Cardiac muscle cell (in vitro differentiated cells and primary cell): ENCODE measurements at regions not wholly inside any gene's neighbourhood (a gene's known extent, or its start where the extent isn't known, plus 50 kb on each side); places are given as distances from the start of the nearest gene placed in this dataset.

Experiments used
- DNase-seq, 2 donors: peaks; one replicate each; pipeline versions ENCODE4 v3.0.0 to v3.0.0-alpha.2; 2010 to 2017; ENCODE audit warnings: low read depth in 1 of 2, low spot score in 1 of 2
- H3K27ac ChIP-seq: fragments of 200-600 bp; sonication (generic); 2 replicates; pipeline ENCODE4 v1.5.1; 2016
- H3K27me3 ChIP-seq: fragments of 200-600 bp; sonication (generic); 2 replicates; pipeline ENCODE4 v1.6.0; 2016; ENCODE audit warnings: control low read depth
- H3K36me3 ChIP-seq: fragments of 200-600 bp; sonication (generic); 2 replicates; pipeline ENCODE4 v1.5.1; 2016; ENCODE audit warnings: control low read depth
- H3K4me1 ChIP-seq: fragments of 200-600 bp; sonication (generic); 2 replicates; pipeline ENCODE4 v1.8.1; 2017; ENCODE audit warnings: low read depth, mild to moderate bottlenecking, mixed run types
- H3K4me3 ChIP-seq: fragments of 200-600 bp; sonication (generic); 2 replicates; pipeline ENCODE4 v1.5.1; 2016; ENCODE audit warnings: mild to moderate bottlenecking
- H3K9me3 ChIP-seq: fragments of 200-600 bp; sonication (generic); 2 replicates; pipeline ENCODE4 v1.5.1; 2017; ENCODE audit warnings: low read depth, mild to moderate bottlenecking, control low read depth
- CTCF ChIP-seq: IDR thresholded peaks from 2 replicates; pipeline ENCODE4 v1.5.1; 2012; ENCODE audit warnings: low read depth, mild to moderate bottlenecking, low read length

- Histone ChIP-seq H3K27ac (no peak overlapping the region), H3K9me3 (no peaks in the 10 kb centered on the region), H3K4me3 (no peak overlapping the region), H3K4me1 (no peaks in the 10 kb centered on the region), H3K27me3 (no peaks in the 10 kb centered on the region), H3K36me3 (no peaks in the 10 kb centered on the region)
- no peak for DNase-seq
- TF ChIP-seq CTCF: no peak
Measured at GRCh38 chr10:3648170-3648569, 136.8 kb downstream of the KLF6 start.

GRCh38 chr10:3647074-3647473 lies 137.9 kb downstream of the KLF6 start:
- no peaks in the 10 kb centered on the region for H3K27me3 ChIP-seq
- no peaks in the 10 kb centered on the region for H3K36me3 ChIP-seq
- no peaks in the 10 kb centered on the region for H3K4me1 ChIP-seq
- H3K9me3 ChIP-seq: no peaks in the 10 kb centered on the region
- no peak for DNase-seq
- no peak overlapping the region for H3K4me3 ChIP-seq
- no peak overlapping the region for H3K27ac ChIP-seq
- no peak for TF ChIP-seq CTCF

GRCh38 chr10:3645406-3645805 lies 139.6 kb downstream of the KLF6 start:
- TF ChIP-seq CTCF: no peak
- Histone ChIP-seq H3K27me3 (no peaks in the 10 kb centered on the region), H3K36me3 (no peaks in the 10 kb centered on the region), H3K4me1 (no peaks in the 10 kb centered on the region), H3K4me3 (no peak overlapping the region), H3K9me3 (no peaks in the 10 kb centered on the region), H3K27ac (no peak overlapping the region)
- no peak for DNase-seq

GRCh38 chr10:3640816-3641215 lies 144.2 kb downstream of the KLF6 start:
- TF ChIP-seq CTCF: no peak
- Histone ChIP-seq H3K4me1 (no peaks in the 10 kb centered on the region), H3K27ac (no peak overlapping the region), H3K36me3 (no peaks in the 10 kb centered on the region), H3K27me3 (no peaks in the 10 kb centered on the region), H3K9me3 (no peaks in the 10 kb centered on the region), H3K4me3 (no peak overlapping the region)
- no peak for DNase-seq

- no peaks in the 10 kb centered on the region for H3K9me3 ChIP-seq
- no peak overlapping the region for H3K27ac ChIP-seq
- no peaks in the 10 kb centered on the region for H3K4me1 ChIP-seq
- no peak for TF ChIP-seq CTCF
- no peak overlapping the region for H3K4me3 ChIP-seq
- DNase-seq: no peak
- H3K36me3 ChIP-seq: no peaks in the 10 kb centered on the region
- no peaks in the 10 kb centered on the region for H3K27me3 ChIP-seq
Measured at GRCh38 chr10:3639546-3639945, 145.5 kb downstream of the KLF6 start.
